M059J (cell line): ENCODE measurements at regions not wholly inside any gene's neighbourhood (a gene's known extent, or its start where the extent isn't known, plus 50 kb on each side); places are given as distances from the start of the nearest gene placed in this dataset.

Source experiments
- DNase-seq: peaks from one replicate; pipeline ENCODE4 v3.0.0-alpha.2; 2012; ENCODE audit warnings: low read depth

- no peak for DNase-seq
Observed at GRCh38 chr15:85847031-85847430, 52.3 kb upstream of the KLHL25 start.

DNA sequence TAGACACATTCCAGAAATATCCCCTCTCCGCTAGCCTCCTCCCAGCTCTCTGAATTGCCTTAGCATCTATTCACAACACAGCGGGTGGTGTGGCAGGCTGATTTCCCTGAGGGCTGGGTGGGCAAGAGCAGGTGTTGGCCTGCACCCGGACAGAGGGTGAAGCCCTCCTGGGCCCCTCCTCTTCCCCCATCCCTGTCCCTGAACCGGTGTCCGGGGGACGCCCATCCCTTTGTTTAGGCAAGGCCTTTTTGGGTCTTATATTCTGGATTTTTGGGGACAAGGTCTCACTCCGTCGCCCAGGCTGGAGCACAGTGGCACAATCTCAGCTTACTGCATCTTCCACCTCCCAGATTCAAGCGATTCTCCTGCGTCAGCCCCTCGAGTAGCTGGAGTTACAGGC is 55.2 kb upstream of the KLHL25 start:
- no peak for DNase-seq

- DNase-seq = no peak
Observed at GRCh38 chr15:85852969-85853368, 58.2 kb upstream of the KLHL25 start.

GRCh38 chr15:85854345-85855097 is 59.8 kb upstream of the KLHL25 start:
- DNase-seq = peak; percentile 61

GRCh38 chr15:85858586-85859375 is 64.1 kb upstream of the KLHL25 start:
- DNase-seq = peak; percentile 58

DNA sequence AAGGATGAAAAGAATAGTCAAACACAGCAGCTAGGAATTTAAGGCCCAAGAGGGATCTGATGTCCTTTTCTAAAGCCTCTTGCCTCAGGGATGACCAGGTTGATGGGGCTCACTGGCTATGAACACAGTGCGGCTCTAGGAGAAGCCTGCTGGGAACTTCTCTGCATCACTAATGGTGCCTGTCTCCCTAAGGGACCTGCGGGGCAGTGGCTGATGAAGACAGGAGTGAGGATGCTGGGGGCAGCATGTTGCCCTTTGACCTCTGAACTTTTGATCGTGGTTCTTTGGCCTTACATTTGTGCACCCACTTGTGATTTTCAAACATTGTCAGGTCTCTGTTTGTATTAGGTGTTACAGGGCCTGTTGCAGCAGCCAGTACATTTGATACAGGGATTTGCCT is 64.9 kb upstream of the KLHL25 start:
- DNase-seq = no peak

- no peak for DNase-seq
Observed at GRCh38 chr15:85860394-85861161, 65.9 kb upstream of the KLHL25 start.

DNA sequence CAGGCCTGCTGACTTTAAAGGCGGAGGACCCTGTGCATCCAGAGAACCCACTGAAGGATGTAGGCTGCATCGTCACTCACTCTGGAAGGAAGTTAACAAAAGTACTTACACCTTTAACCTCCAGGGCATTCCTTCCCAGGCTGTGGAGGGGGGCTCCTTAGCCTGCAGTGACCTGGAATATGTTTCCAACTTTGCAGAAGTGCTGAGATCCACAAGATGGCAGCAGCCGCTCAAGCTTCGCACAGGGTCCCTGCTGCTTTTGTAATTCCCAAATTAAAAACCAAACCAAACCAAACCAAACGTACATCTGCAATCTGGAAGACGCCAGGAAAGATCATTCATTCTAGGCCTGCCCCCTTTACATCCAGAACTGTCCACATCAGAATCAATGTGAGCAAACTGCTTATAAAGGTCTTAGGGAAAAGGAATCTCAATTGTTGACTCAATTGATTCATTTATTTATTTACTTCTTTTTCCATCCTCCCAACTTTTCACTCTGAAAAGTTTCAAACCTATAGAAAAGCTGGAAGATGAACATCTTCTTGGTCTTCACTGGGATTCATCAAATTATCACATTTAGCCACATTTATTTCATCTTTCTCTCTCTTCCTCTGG is 70.5 kb upstream of the KLHL25 start:
- DNase-seq = peak; percentile 34

DNA sequence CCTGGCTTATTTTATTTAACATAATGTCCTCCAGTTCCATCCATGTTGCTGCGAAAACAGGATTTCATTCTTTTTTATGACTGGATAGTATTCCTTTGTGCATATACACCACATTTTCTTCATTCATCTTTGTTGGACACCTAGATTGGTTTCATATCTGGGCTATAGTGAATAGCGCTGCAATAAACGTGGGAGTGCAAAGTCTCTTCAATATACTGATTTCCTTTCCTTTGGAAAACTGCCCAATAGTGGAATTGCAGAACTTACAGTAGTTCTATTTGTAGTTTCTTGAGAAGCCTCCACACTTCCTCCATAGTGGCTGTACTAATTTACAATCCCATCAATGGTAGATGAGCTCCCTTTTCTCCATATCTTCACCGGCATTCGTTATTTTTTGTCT is 72.5 kb upstream of the KLHL25 start:
- DNase-seq = no peak

- DNase-seq = no peak
Observed at GRCh38 chr15:85869124-85869523, 74.4 kb upstream of the KLHL25 start.

DNA sequence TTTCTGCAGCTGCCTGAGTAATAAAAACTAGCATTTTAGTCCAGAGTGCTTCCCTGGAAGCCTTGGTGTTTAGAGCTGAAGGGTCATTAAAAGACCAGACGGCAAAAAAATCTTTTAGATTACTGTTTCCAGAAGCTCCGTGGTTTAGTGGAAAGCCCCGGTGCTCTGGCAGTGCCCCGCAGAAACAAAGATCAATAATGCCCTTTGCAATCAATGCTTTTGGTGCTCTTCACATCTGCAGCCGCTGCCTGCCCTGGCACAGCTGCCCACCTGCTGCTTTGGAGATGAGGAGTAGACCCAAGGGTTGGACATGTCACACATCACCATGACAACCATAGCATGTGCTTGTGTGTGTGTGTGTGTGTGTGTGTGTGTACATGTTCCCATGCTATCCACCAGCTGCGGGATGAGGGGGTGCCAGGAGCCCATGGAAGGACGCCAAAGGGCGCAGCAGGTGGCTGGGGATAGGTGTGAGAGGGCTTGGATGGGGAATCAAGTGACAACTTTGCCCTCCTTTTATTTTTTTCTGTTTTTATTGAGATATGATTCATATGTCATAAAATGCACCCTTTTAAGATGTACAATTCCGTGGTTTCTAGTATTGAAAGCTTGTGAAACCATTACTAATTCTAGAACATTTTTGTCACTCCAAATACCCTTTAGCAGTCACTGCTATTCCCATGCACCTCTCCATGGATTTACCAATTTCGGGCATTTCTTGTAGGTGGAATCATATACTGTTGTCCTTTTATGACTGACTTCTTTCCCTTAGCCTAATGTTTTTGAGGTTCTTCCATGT is 75.7 kb upstream of the KLHL25 start:
- DNase-seq = no peak

DNA sequence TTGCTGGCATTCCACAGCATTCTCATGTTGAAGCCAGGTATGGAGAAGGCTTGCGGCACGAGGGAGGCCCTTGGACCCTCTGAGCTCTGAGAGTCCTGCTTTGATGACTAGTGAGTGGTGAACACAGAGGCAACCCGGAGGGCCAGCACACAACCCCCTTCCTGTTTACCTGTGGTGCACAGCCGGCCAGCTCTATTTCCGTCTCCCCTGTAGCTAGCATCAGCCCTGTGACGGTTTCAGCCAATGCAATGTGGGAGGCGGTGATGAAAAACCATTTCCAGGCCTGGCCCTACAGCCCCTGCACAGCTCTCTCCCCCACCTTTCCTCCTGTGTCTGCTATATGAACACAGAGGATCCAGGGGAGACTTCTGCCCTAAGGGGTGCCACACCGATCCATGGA is 76.8 kb upstream of the KLHL25 start:
- DNase-seq = no peak

DNA sequence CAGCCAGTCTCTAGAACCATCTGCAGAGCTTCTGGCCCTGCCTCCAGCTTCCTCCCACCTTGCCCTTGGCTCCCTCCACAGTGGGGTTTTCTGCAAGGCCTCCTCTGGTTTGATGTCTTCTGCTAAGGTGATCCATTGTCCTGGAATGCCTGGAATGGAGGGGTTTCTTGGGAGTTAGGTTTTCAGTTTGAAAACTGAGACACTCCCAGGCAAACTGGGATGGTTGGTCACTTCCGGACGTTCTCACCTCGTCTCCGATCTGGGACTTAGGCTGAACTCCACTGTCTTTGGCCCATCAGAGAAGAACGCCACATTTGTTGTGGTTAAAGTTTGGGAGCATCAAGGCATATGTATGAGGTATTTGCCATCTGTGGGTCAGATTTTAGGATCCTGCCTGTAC is 77.4 kb upstream of the KLHL25 start:
- peak; percentile 49 for DNase-seq

- no peak for DNase-seq
Observed at GRCh38 chr15:85874236-85874635, 79.5 kb upstream of the KLHL25 start.

DNA sequence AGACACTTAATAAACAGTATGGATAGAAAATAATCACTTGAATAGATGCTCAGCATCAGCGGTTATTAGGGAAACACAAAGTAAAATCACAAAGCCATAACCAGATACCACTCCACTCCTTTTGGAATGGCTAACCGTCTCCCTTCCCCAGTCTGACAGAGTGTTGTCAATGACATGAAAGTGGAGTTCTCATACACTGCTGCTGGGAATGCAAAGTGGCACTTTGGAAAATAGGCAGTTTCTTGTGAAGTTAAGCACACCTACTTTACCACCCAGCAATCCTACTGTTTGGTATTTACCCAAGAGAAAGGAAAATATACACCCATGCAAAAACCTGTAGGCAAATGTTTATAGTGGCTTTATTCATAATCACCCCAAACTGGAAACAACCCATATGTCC is 81.0 kb upstream of the KLHL25 start:
- DNase-seq = no peak

DNA sequence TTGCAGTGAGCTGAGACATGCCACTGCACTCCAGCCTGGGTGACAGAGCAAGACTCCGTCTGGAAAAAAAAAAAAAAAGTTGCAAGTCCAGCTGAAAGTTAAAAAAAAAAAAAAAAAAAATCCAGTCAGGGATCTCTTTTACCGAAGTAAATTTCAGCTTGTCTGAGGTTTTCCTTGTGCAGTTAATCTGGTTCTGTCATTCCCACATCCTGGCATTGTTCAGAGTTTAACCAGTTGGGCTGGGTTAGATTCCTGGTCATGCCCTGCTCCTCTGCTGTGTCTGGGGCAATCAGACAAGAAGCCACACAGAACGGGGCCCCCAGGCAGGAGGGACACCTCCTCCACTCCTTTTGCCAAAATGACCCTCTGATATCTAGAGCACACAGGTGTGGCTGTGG is 84.1 kb upstream of the KLHL25 start:
- peak; percentile 57 for DNase-seq

DNA sequence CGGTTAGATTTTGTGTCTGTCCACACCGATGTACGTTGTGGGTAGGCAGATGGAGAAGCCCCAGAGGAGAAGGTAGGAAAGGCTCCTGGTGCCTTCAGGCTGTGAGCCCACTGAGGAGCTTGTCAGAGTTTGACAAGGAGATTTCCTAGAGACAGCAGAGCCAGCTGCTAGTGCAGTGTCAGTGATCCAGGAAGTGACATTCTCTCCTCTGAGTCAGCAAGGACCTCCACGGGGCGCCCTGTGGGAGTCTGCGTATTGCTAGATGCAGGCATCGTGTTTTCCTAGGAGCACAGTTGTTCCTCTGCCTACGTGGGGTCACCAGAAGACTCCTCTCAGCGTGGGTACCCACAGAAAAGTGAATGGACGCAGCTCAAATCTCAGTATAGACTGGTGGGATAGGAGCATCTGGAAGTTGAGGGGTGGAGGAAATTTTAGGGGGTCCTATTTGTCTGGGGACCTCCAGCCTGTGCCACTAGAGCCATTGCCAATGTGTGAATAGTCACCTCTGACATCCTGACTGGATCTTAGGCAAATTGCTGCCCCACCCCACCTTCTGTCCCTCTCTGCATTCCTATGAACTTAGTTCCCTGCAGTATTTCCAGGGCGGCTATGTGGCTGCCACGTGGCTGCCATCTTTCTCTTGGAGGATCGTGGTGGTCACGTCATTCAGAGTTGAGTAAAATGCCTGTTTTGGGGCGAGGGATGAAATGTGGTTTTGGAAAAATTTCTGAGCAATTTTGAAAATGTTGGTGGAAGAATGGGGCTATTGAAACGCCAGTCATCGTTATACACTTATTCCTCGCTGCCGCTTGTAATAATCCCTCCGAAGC is 84.8 kb upstream of the KLHL25 start:
- peak; percentile 61 for DNase-seq

DNA sequence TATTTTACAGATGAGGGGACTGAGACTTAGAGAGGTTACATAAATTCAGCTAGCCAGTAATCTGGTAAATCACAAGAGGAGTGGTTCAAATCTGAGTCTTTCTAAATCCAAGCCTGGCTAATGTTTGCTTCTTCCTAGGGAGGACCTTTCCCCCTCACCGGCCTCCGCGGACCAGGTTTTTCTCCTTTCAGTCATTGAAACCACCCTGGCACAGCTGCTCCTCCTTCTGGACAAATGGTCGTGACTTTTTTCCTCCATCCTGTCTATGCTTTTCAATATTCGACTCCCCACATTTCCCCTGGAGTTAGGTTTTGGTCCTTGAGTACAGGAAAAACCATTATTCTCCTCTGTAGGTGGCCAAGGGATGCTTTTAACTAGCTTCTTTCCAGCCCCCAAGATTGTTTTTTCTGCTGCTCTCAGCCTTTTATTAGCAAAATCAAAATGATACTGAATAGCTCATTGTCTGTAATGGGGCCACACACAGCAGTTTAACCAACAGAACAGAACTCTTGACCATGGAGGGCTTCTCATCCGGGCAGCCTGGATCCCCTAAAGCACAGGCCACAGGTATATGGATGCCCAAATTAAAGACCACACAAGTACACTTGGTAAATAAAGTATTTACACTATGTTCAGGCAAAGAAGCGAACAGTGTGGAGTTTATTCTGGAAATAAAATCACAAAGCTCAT is 85.9 kb upstream of the KLHL25 start:
- no peak for DNase-seq

DNA sequence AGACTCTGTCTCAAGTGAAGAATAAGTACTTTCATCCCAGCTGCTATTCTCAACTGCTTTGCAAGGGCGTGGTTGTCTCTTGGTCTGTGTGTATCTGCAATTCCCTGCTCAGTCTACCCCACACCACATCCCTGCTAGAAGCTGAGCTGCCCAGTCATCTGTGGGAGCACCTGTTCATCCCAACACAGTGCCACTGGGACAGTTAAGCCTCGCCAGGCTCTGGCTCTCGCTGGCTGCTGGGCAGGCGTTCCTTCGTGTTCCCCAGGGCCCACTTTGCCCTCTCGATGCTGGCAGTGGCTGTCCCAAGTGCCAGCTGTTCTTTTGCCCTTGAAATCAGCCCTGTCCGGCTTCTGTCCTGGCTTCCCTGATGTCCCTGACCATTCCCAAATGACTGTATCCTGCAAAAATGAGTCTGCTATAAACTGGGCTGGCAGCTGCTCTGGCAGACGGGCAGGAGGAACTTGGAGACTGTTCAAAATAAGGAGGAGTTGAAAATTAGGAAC is 91.6 kb upstream of the KLHL25 start:
- no peak for DNase-seq
